Omental fat pad (tissue), 3 donors: ENCODE measurements at regions not wholly inside any gene's neighbourhood (a gene's known extent, or its start where the extent isn't known, plus 50 kb on each side); places are given as distances from the start of the nearest gene placed in this dataset.

Experiments used
- ATAC-seq: fragments of 150-250 bp; one replicate; pipeline ENCODE4 v1.9.1; 2016; ENCODE audit warnings: mild to moderate bottlenecking, moderate library complexity; ENCODE audit not compliant: low FRiP score
- DNase-seq: peaks from one replicate; pipeline ENCODE4 v3.0.0-alpha.2; 2019; ENCODE audit warnings: low spot score
- CTCF ChIP-seq, 3 donors: fragments of 450-650 bp; IDR thresholded peaks; one replicate each; pipeline ENCODE4 v1.5.1; 2016 to 2017; ENCODE audit warnings: antibody characterized with exemption in 3 of 3, mild to moderate bottlenecking in 3 of 3, moderate library complexity in 2 of 3

- ATAC-seq (no peak), DNase-seq (no peak)
- no peak for TF ChIP-seq CTCF (IDR thresholded peaks at IDR 0.05)
These were observed 92.0 kb upstream of the ASIC2 start for GRCh38 chr17:33385133-33385532.

GRCh38 chr17:33385713-33386112 is 92.6 kb upstream of the ASIC2 start:
- DNase-seq, result no peak
- no peak for ATAC-seq
- no peak for TF ChIP-seq CTCF (IDR thresholded peaks at IDR 0.05)

GRCh38 chr17:33387406-33387805 is 94.3 kb upstream of the ASIC2 start:
- no peak for TF ChIP-seq CTCF (IDR thresholded peaks at IDR 0.05)
- ATAC-seq (no peak), DNase-seq (no peak)

GRCh38 chr17:33389504-33390135 is 96.5 kb upstream of the ASIC2 start:
- ATAC-seq (peak; percentile 81), DNase-seq (no peak)
- TF ChIP-seq CTCF (IDR thresholded peaks at IDR 0.05), result no peak

GRCh38 chr17:33390479-33391176 is 97.5 kb upstream of the ASIC2 start:
- DNase-seq (no peak), ATAC-seq (no peak)
- no peak for TF ChIP-seq CTCF (IDR thresholded peaks at IDR 0.05)

- no peak for TF ChIP-seq CTCF (IDR thresholded peaks at IDR 0.05)
- DNase-seq (no peak), ATAC-seq (no peak)
These were observed 103.7 kb upstream of the ASIC2 start for GRCh38 chr17:33396818-33397217.

- DNase-seq (no peak), ATAC-seq (no peak)
- no peak for TF ChIP-seq CTCF (IDR thresholded peaks at IDR 0.05)
These were observed 105.3 kb upstream of the ASIC2 start for GRCh38 chr17:33398386-33398785.
